Stromal cell of bone marrow (primary cell): ENCODE measurements at regions not wholly inside any gene's neighbourhood (a gene's known extent, or its start where the extent isn't known, plus 50 kb on each side); places are given as distances from the start of the nearest gene placed in this dataset.
"Not testable (repeated sequence)": the region's sequence is repeated elsewhere in the genome, so short reads cannot be mapped to it uniquely, and the experiment has no call there.

Experiments
- DNase-seq: peaks from one replicate; pipeline ENCODE4 v3.0.0-alpha.2; 2012; ENCODE audit warnings: low read depth

GRCh38 chr13:34696741-34697140 is 245.3 kb upstream of the NBEA start:
- no peak for DNase-seq

GRCh38 chr13:34698945-34699344 is 243.1 kb upstream of the NBEA start:
- DNase-seq, result no peak

GRCh38 chr13:34700155-34700554 is 241.9 kb upstream of the NBEA start:
- no peak for DNase-seq

GRCh38 chr13:34701919-34702318 is 240.2 kb upstream of the NBEA start:
- DNase-seq, result no peak

- DNase-seq, result no peak
Observed at GRCh38 chr13:34708566-34709313, 233.3 kb upstream of the NBEA start.

GRCh38 chr13:34719060-34719875 is 222.8 kb upstream of the NBEA start:
- no peak for DNase-seq

- no peak for DNase-seq
Observed at GRCh38 chr13:34720618-34721017, 221.5 kb upstream of the NBEA start.

GRCh38 chr13:34721631-34722595 is 220.2 kb upstream of the NBEA start:
- DNase-seq, result no peak

GRCh38 chr13:34722922-34723321 is 219.1 kb upstream of the NBEA start:
- DNase-seq, result no peak

GRCh38 chr13:34730961-34731360 is 211.1 kb upstream of the NBEA start:
- no peak for DNase-seq

- no peak for DNase-seq
Observed at GRCh38 chr13:34731486-34731885, 210.6 kb upstream of the NBEA start.

GRCh38 chr13:34733721-34734120 is 208.3 kb upstream of the NBEA start:
- peak; percentile 26 for DNase-seq

GRCh38 chr13:34734932-34735331 is 207.1 kb upstream of the NBEA start:
- no peak for DNase-seq

GRCh38 chr13:34738254-34738992 is 203.6 kb upstream of the NBEA start:
- no peak for DNase-seq

- not testable (repeated sequence) for DNase-seq
Observed at GRCh38 chr13:34747056-34747455, 195.0 kb upstream of the NBEA start.

GRCh38 chr13:34747507-34747906 is 194.6 kb upstream of the NBEA start:
- no peak for DNase-seq

GRCh38 chr13:34748073-34748472 is 194.0 kb upstream of the NBEA start:
- DNase-seq, result peak; percentile 15

GRCh38 chr13:34748596-34748995 is 193.5 kb upstream of the NBEA start:
- no peak for DNase-seq

GRCh38 chr13:34749046-34749445 is 193.0 kb upstream of the NBEA start:
- no peak for DNase-seq

GRCh38 chr13:34750078-34750931 is 191.8 kb upstream of the NBEA start:
- DNase-seq, result no peak

GRCh38 chr13:34751044-34751443 is 191.0 kb upstream of the NBEA start:
- DNase-seq, result no peak
